NB4 (cell line): ENCODE measurements at regions not wholly inside any gene's neighbourhood (a gene's known extent, or its start where the extent isn't known, plus 50 kb on each side); places are given as distances from the start of the nearest gene placed in this dataset.

Experiments used
- MYC ChIP-seq: IDR thresholded peaks from 2 replicates; pipeline ENCODE4 v1.6.1; 2011; ENCODE audit warnings: low read depth, low read length
- POLR2A ChIP-seq: IDR thresholded peaks from 2 replicates; pipeline ENCODE4 v1.6.1; 2011; ENCODE audit warnings: mild to moderate bottlenecking; ENCODE audit not compliant: insufficient read length; ENCODE audit errors: extremely low read depth
- TF ChIP-seq, protein P1 (sequence below): IDR thresholded peaks from one replicate; pipeline ENCODE4 v1.5.1; 2012; ENCODE audit warnings: low read depth, low read length
- TF ChIP-seq, protein P2 (sequence below): IDR thresholded peaks from 2 replicates; pipeline ENCODE4 v1.6.1; 2011; ENCODE audit warnings: low read depth, low read length

DNA sequence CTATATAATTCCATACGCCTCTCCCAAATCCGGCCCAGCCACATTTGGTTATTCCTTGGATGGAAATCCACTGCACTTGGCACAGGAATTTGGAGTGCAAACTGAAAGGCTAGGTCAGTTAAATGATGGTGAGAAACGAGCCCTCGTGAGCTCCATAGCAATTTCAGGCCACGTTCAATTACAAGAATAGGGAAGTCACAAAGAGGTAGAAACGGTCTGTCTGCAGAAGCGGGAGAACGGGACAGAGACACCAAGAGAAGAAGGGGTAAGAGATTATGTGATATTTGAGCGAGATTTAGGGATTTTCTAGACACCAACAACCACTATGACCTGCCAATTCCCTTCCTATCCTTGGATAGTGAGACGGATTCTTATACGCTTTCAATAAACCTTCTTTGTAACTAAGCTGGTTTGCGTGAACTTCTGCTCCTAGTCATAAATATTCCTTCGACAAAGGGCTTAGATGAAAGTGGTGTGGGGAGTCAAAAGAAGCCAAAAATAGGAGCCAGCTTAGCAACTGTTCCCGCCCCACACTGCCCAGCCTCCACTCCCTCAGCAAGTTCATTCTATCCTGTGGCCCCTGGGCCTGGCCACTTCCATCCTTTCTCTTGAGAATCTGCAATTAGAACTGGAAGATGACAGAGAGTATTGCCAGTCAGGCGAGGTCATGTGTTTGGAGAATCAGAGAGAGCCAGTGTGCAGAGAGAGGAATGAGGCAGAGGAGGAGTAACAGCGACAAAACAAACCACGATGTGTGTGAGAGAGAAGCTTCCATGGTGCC is 118.4 kb downstream of the ZNF608 start:
- TF ChIP-seq, protein P1, sequence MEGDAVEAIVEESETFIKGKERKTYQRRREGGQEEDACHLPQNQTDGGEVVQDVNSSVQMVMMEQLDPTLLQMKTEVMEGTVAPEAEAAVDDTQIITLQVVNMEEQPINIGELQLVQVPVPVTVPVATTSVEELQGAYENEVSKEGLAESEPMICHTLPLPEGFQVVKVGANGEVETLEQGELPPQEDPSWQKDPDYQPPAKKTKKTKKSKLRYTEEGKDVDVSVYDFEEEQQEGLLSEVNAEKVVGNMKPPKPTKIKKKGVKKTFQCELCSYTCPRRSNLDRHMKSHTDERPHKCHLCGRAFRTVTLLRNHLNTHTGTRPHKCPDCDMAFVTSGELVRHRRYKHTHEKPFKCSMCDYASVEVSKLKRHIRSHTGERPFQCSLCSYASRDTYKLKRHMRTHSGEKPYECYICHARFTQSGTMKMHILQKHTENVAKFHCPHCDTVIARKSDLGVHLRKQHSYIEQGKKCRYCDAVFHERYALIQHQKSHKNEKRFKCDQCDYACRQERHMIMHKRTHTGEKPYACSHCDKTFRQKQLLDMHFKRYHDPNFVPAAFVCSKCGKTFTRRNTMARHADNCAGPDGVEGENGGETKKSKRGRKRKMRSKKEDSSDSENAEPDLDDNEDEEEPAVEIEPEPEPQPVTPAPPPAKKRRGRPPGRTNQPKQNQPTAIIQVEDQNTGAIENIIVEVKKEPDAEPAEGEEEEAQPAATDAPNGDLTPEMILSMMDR: no peak
- TF ChIP-seq POLR2A: no peak
- no peak for TF ChIP-seq MYC
- TF ChIP-seq, protein P2, sequence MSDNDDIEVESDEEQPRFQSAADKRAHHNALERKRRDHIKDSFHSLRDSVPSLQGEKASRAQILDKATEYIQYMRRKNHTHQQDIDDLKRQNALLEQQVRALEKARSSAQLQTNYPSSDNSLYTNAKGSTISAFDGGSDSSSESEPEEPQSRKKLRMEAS: no peak
